Loucy (cell line): ENCODE measurements at regions not wholly inside any gene's neighbourhood (a gene's known extent, or its start where the extent isn't known, plus 50 kb on each side); places are given as distances from the start of the nearest gene placed in this dataset.

ENCODE experiments used
- EZH2phosphoT487 ChIP-seq: fragments of 200-600 bp; IDR thresholded peaks from 2 replicates; pipeline ENCODE4 v1.6.1; 2018; ENCODE audit warnings: antibody characterized with exemption, mild to moderate bottlenecking, moderate library complexity, borderline replicate concordance
- TF ChIP-seq, protein P1 (sequence below): fragments of 200-600 bp; sonication (generic); conservative IDR thresholded peaks from 2 replicates; pipeline ENCODE4 v1.5.1; 2014; ENCODE audit warnings: mild to moderate bottlenecking, antibody characterized with exemption, low read length

DNA sequence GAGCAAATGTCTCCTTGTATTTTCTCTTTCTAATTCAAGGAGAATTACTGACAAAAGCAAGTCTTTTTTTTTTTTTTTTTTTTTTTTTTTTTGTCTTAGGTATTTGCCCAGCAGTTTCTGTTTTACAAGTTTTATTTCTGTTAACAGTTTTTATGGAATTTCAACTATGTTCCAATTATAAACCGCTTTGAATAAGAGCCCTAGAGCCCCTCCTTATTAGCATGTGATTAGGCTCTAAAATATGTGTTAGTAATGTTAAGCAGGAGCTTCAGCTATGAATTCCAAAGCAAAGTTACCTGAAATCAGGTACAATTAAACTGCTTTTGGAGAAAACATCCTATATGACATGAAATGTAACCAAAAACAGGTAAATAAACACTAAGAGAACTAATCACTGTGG lies 997.0 kb upstream of the POT1 start:
- TF ChIP-seq, protein P1, sequence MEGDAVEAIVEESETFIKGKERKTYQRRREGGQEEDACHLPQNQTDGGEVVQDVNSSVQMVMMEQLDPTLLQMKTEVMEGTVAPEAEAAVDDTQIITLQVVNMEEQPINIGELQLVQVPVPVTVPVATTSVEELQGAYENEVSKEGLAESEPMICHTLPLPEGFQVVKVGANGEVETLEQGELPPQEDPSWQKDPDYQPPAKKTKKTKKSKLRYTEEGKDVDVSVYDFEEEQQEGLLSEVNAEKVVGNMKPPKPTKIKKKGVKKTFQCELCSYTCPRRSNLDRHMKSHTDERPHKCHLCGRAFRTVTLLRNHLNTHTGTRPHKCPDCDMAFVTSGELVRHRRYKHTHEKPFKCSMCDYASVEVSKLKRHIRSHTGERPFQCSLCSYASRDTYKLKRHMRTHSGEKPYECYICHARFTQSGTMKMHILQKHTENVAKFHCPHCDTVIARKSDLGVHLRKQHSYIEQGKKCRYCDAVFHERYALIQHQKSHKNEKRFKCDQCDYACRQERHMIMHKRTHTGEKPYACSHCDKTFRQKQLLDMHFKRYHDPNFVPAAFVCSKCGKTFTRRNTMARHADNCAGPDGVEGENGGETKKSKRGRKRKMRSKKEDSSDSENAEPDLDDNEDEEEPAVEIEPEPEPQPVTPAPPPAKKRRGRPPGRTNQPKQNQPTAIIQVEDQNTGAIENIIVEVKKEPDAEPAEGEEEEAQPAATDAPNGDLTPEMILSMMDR = no peak
- TF ChIP-seq EZH2phosphoT487 = no peak
